SK-N-SH treated with all-trans-retinoic acid at 6 μM for 48 hours (cell line): ENCODE measurements at regions not wholly inside any gene's neighbourhood (a gene's known extent, or its start where the extent isn't known, plus 50 kb on each side); places are given as distances from the start of the nearest gene placed in this dataset.

Experiments used
- CREB5 ChIP-seq: fragments of 250-450 bp; sonication (Bioruptor Pico); IDR thresholded peaks from 2 replicates; pipeline ENCODE4 v1.5.1; 2020; ENCODE audit warnings: low read depth, mild to moderate bottlenecking, moderate library complexity
- ISL1 ChIP-seq: fragments of 250-450 bp; sonication (Bioruptor Pico); IDR thresholded peaks from 2 replicates; pipeline ENCODE4 v2.1.2; 2022; ENCODE audit warnings: mild to moderate bottlenecking, moderate library complexity
- OSR1 ChIP-seq: fragments of 250-450 bp; sonication (Bioruptor Pico); IDR thresholded peaks from 2 replicates; pipeline ENCODE4 v1.8.0; 2022; ENCODE audit warnings: moderate library complexity, mild to moderate bottlenecking, inconsistent platforms
- SNAI2 ChIP-seq: fragments of 250-450 bp; sonication (Bioruptor Pico); IDR thresholded peaks from 2 replicates; pipeline ENCODE4 v1.5.0; 2020; ENCODE audit warnings: mild to moderate bottlenecking, moderate library complexity
- TF ChIP-seq, protein P1 (sequence below): fragments of 250-450 bp; sonication (Bioruptor Pico); IDR thresholded peaks from 2 replicates; pipeline ENCODE4 v1.8.0; 2020; ENCODE audit warnings: mild to moderate bottlenecking, moderate library complexity, borderline replicate concordance

DNA sequence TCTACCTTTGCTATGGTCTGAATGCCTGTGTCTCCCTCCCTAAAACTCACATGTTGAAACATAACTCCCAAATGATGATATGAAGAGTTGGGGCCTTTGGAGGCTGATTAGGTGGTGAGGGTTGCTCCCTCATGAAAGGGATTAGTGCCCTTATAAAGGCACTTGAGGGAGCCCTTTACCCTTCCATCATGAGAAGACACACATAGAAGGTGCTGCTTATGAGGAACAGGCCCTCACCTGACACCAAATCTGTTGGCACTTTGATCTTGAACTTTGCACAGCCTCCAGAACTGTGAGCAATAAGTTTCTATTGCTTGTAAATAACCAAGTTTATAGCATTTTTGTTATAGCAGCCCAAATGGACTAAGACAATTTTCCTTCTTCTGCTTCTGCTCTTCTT, 76.2 kb upstream of the ADAMTS9 start:
- TF ChIP-seq ISL1 (no peak), OSR1 (CRISPR knock-in tag) (no peak), SNAI2 (CRISPR knock-in tag) (no peak), CREB5 (no peak)
- TF ChIP-seq, protein P1, sequence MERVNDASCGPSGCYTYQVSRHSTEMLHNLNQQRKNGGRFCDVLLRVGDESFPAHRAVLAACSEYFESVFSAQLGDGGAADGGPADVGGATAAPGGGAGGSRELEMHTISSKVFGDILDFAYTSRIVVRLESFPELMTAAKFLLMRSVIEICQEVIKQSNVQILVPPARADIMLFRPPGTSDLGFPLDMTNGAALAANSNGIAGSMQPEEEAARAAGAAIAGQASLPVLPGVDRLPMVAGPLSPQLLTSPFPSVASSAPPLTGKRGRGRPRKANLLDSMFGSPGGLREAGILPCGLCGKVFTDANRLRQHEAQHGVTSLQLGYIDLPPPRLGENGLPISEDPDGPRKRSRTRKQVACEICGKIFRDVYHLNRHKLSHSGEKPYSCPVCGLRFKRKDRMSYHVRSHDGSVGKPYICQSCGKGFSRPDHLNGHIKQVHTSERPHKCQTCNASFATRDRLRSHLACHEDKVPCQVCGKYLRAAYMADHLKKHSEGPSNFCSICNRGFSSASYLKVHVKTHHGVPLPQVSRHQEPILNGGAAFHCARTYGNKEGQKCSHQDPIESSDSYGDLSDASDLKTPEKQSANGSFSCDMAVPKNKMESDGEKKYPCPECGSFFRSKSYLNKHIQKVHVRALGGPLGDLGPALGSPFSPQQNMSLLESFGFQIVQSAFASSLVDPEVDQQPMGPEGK, result no peak
